K562 (cell line): ENCODE measurements at regions not wholly inside any gene's neighbourhood (a gene's known extent, or its start where the extent isn't known, plus 50 kb on each side); places are given as distances from the start of the nearest gene placed in this dataset.

ENCODE experiments used
- ATAC-seq: fragments of 200-7000 bp; cut with Tn5 transposase; 3 replicates; pipeline ENCODE4 v1.9.1; 2020; ENCODE audit warnings: moderate library complexity
- BruUV-seq: library from RNA; stranded (reverse); fragments of 400-500 nt; replicated peaks from 2 replicates; lab custom pipeline; 2021; lab: Mats Ljungman, UMichigan
- CTCF ChIA-PET: fragments of 300-600 bp; formaldehyde crosslinking; extraction: SDS; loops from one replicate; lab custom pipeline; 2021; ENCODE audit warnings: low intra/inter-chr PET ratio; lab: Yijun Ruan, JAX
- POLR2A ChIA-PET: fragments of 300-600, 350-650 bp; sonication (Branson Sonifier 250); formaldehyde crosslinking; extraction: SDS; loops from one replicate; lab custom pipeline; 2021; ENCODE audit warnings: antibody characterized with exemption, inconsistent platforms; lab: Yijun Ruan, JAX
- DNase-seq, 4 experiments: peaks; one replicate each; pipeline versions ENCODE4 v3.0.0 to v3.0.0-alpha.2; 2011 to 2018; ENCODE audit warnings: low spot score in 3 of 4, mixed read lengths in 3 of 4; ENCODE audit errors: extremely low read depth in 1 of 4
- FAIRE-seq: peaks from 2 replicates; lab custom pipeline; 2011; peaks lifted over from hg19 to GRCh38; lab: Jason Lieb, UNC
- H2AFZ ChIP-seq: 2 replicates; pipeline ENCODE4 v1.6.0; 2011; ENCODE audit warnings: low read depth, low read length, control low read depth, inconsistent platforms
- H3K27ac ChIP-seq: fragments of 200-600 bp; 3 replicates; pipeline ENCODE4 v1.8.0; 2011; ENCODE audit warnings: low read depth, mild to moderate bottlenecking, control low read depth, inconsistent platforms, low read length, moderate library complexity, mixed read lengths; ENCODE audit errors: extremely low read depth
- H3K27me3 ChIP-seq, 2 experiments: fragments of 300-600 bp in 1 of 2; 2 replicates in 1 of 2; 3 replicates in 1 of 2; pipeline versions ENCODE4 v1.6.0 to v1.8.0; 2011; ENCODE audit warnings: inconsistent platforms in 2 of 2, low read length in 2 of 2, mild to moderate bottlenecking in 1 of 2, mixed read lengths in 1 of 2, moderate library complexity in 1 of 2; ENCODE audit not compliant: control insufficient read depth in 2 of 2, insufficient read depth in 2 of 2
- H3K36me3 ChIP-seq: fragments of 300-600 bp; 3 replicates; pipeline ENCODE4 v1.8.0; 2011; ENCODE audit warnings: mild to moderate bottlenecking, low read length, inconsistent platforms; ENCODE audit not compliant: control insufficient read depth, insufficient read depth
- H3K4me1 ChIP-seq, 2 experiments: fragments of 200-600 bp in 1 of 2; replicated peaks in 1 of 2; 2 replicates in 1 of 2; 3 replicates in 1 of 2; pipeline versions ENCODE4 v1.5.1 to v1.8.0; 2011; ENCODE audit warnings: inconsistent platforms in 2 of 2, low read length in 2 of 2, mild to moderate bottlenecking in 1 of 2, mixed read lengths in 1 of 2, moderate library complexity in 1 of 2; ENCODE audit not compliant: control insufficient read depth in 2 of 2, insufficient read depth in 2 of 2
- H3K4me2 ChIP-seq: 2 replicates; pipeline ENCODE4 v1.6.1; 2011; ENCODE audit warnings: low read length, control low read depth, inconsistent platforms, mixed read lengths; ENCODE audit not compliant: insufficient read depth
- H3K4me3 ChIP-seq: fragments of 200-600 bp; sonication (generic), shearing (Covaris generic); 2 replicates; pipeline ENCODE4 v1.5.1; 2016; ENCODE audit warnings: control low read depth, inconsistent platforms
- H3K79me2 ChIP-seq: fragments of 200-600 bp; 3 replicates; pipeline ENCODE4 v1.8.0; 2011; ENCODE audit warnings: low read length, inconsistent platforms; ENCODE audit not compliant: control insufficient read depth, insufficient read depth
- H3K9ac ChIP-seq, 2 experiments: 2 replicates each; pipeline versions ENCODE4 v1.6.0 to v1.6.1; 2011; ENCODE audit warnings: low read depth in 2 of 2, low read length in 2 of 2, control low read depth in 1 of 2, inconsistent platforms in 1 of 2, mild to moderate bottlenecking in 1 of 2, mixed read lengths in 1 of 2; ENCODE audit not compliant: insufficient read depth in 1 of 2
- H3K9me1 ChIP-seq: one replicate; pipeline ENCODE4 v1.6.0; 2011; ENCODE audit warnings: inconsistent platforms, mild to moderate bottlenecking, low read length, moderate library complexity; ENCODE audit not compliant: control insufficient read depth, insufficient read depth
- H3K9me3 ChIP-seq: replicated peaks from 2 replicates; pipeline ENCODE4 v1.5.1; 2011; ENCODE audit warnings: low read depth, low read length, inconsistent platforms; ENCODE audit not compliant: control insufficient read depth, insufficient read depth
- H4K20me1 ChIP-seq: replicated peaks from 2 replicates; pipeline ENCODE4 v1.6.1; 2011; ENCODE audit warnings: low read length, inconsistent platforms, mixed read lengths; ENCODE audit not compliant: control insufficient read depth, insufficient read depth
- BRF1 ChIP-seq: IDR thresholded peaks from 3 replicates; pipeline ENCODE4 v1.6.1; 2011; ENCODE audit warnings: borderline replicate concordance, mild to moderate bottlenecking; ENCODE audit not compliant: insufficient read length; ENCODE audit errors: extremely low read depth
- DACH1 ChIP-seq: fragments of 450-650 bp; IDR thresholded peaks from 2 replicates; pipeline ENCODE4 v1.6.1; 2018; ENCODE audit not compliant: partially characterized antibody
- DNMT1 ChIP-seq: fragments of 450-650 bp; IDR thresholded peaks from 2 replicates; pipeline ENCODE4 v1.6.1; 2016; ENCODE audit warnings: antibody characterized with exemption, mild to moderate bottlenecking
- ELF4 ChIP-seq: fragments of 450-650 bp; formaldehyde crosslinking; IDR thresholded peaks from 2 replicates; pipeline ENCODE4 v1.4.0; 2022; ENCODE audit warnings: missing genetic modification characterization
- FOS ChIP-seq: IDR thresholded peaks from 3 replicates; pipeline ENCODE4 v1.6.1; 2011; ENCODE audit not compliant: insufficient read length; ENCODE audit errors: extremely low read depth
- L3MBTL2 ChIP-seq: fragments of 450-650 bp; IDR thresholded peaks from 2 replicates; pipeline ENCODE4 v1.6.1; 2016; ENCODE audit warnings: mild to moderate bottlenecking, moderate library complexity
- NR2C1 ChIP-seq, 2 experiments: fragments of 450-650 bp; IDR thresholded peaks; 2 replicates each; pipeline ENCODE4 v1.6.1; 2017; ENCODE audit warnings: mild to moderate bottlenecking in 2 of 2, antibody characterized with exemption in 1 of 2, inconsistent platforms in 1 of 2, missing compliant biosample characterization in 1 of 2, missing genetic modification characterization in 1 of 2
- PURB ChIP-seq: sonication (generic); formaldehyde crosslinking; IDR thresholded peaks from 2 replicates; pipeline ENCODE4 v1.9.0; 2021; ENCODE audit warnings: low read depth, mild to moderate bottlenecking, missing genetic modification reagents
- SRSF7 ChIP-seq: fragments of 200-400 bp; formaldehyde crosslinking; optimal IDR thresholded peaks from 2 replicates; pipeline ENCODE3; 2017; ENCODE audit warnings: mild to moderate bottlenecking, low read depth, low read length
- SUPT5H ChIP-seq: fragments of 450-650 bp; IDR thresholded peaks from 2 replicates; pipeline ENCODE4 v1.6.1; 2016
- ZNF785 ChIP-seq: fragments of 250-450 bp; sonication (Bioruptor Pico); IDR thresholded peaks from 2 replicates; pipeline ENCODE4 v1.4.0; 2020; ENCODE audit warnings: mild to moderate bottlenecking
- WGBS: fragments of 100-300 bp; shearing (Covaris generic); methylation state at CpG from one replicate; pipeline ENCODE4 v1.1.6; 2016; ENCODE audit warnings: low coverage, mixed read lengths; ENCODE audit not compliant: insufficient coverage; ENCODE audit errors: missing lambda C conversion rate; 5-methylcytosine and 5-hydroxymethylcytosine counted together
- in situ Hi-C: fragments of 300-500 bp; cut with MboI; formaldehyde crosslinking; loops from 4 replicates; pipeline ENCODE4 v1.15.0; 2018; ENCODE audit warnings: inconsistent platforms, mixed read lengths
- intact Hi-C: fragments of 100-400 bp; cut with micrococcal nuclease; formaldehyde crosslinking; loops from 2 replicates; pipeline ENCODE4 v1.14.2; 2022
- TF ChIP-seq, protein P1 (sequence below): fragments of 450-650 bp; IDR thresholded peaks from 2 replicates; pipeline ENCODE4 v1.6.1; 2017; ENCODE audit warnings: antibody characterized with exemption
- TF ChIP-seq, protein P2 (sequence below): IDR thresholded peaks from 2 replicates; pipeline ENCODE4 v1.6.1; 2014; ENCODE audit warnings: antibody characterized with exemption

DNA sequence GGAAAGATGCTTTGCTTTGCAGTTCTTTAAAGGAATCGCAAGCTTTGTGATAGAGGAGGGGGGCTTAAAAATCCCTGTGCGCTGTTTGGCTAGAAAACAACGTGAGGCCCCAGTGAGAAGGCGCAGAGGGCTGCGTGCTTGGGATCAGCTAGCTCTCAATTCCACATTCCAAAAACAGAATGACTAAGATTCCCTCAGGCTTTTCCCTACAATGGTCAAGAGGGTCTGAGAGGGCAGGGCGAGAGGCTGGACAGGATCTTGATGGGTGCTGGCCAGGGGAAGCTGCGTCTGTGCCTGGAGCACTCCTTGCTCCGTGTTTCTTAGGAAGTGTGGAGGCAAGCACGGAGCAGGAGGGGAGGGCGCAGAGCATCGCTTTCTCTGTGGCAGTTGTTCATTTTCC lies 72.1 kb upstream of the INHBA start:
- 0% methylated on average over 11 of the region's 11 CpGs for WGBS
- no peak for FAIRE-seq
- BruUV-seq: no TSS peak

DNA sequence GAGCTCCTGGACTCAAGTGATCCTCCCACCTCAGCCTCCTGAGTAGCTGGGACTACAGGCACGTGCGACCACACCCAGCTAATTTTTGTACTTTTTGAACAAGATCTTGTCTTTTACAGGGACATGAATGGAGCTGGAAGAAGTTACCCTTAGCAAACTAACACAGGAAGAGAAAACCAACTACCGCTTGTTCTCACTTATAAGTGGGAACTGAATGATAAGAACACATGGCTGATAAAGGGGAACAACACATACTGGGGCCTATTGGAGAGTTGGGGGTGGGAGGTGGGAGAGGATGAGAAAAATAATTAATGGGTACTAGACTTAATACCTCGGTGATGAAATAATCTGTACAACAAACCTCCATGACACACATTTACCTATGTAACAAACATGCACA lies 70.9 kb upstream of the INHBA start:
- no peak overlapping the region for H3K4me3 ChIP-seq
- H3K9me1 ChIP-seq: no peaks in the 10 kb centered on the region
- ATAC-seq (no peak), FAIRE-seq (no peak), DNase-seq (no peak)
- H2AFZ ChIP-seq: no peak overlapping the region
- no peak overlapping the region for H3K9ac ChIP-seq
- intact Hi-C loops: no loop called here
- H3K79me2 ChIP-seq: no peaks in the 10 kb centered on the region
- BruUV-seq: no TSS peak
- H3K27me3 ChIP-seq: no peaks in the 10 kb centered on the region
- H3K4me2 ChIP-seq: no peak overlapping the region
- no peaks in the 10 kb centered on the region for H3K4me1 ChIP-seq
- no peaks in the 10 kb centered on the region for H3K9me3 ChIP-seq
- no peaks in the 10 kb centered on the region for H3K36me3 ChIP-seq
- POLR2A ChIA-PET: no interaction called here
- in situ Hi-C loops: no loop called here
- CTCF ChIA-PET: no interaction called here
- 5% methylated on average over 4 of the region's 4 CpGs for WGBS
- no peaks in the 10 kb centered on the region for H4K20me1 ChIP-seq
- H3K27ac ChIP-seq: no peak overlapping the region
- no peak for TF ChIP-seq ELF4
- no peak for TF ChIP-seq FOS
- TF ChIP-seq, protein P1, sequence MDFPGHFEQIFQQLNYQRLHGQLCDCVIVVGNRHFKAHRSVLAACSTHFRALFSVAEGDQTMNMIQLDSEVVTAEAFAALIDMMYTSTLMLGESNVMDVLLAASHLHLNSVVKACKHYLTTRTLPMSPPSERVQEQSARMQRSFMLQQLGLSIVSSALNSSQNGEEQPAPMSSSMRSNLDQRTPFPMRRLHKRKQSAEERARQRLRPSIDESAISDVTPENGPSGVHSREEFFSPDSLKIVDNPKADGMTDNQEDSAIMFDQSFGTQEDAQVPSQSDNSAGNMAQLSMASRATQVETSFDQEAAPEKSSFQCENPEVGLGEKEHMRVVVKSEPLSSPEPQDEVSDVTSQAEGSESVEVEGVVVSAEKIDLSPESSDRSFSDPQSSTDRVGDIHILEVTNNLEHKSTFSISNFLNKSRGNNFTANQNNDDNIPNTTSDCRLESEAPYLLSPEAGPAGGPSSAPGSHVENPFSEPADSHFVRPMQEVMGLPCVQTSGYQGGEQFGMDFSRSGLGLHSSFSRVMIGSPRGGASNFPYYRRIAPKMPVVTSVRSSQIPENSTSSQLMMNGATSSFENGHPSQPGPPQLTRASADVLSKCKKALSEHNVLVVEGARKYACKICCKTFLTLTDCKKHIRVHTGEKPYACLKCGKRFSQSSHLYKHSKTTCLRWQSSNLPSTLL: no peak
- no peak for TF ChIP-seq DNMT1
- no peak for TF ChIP-seq NR2C1 (IDR thresholded peaks at IDR 0.05)
- TF ChIP-seq NR2C1 (tag; IDR thresholded peaks at IDR 0.05): no peak
- no peak for TF ChIP-seq SRSF7
- TF ChIP-seq L3MBTL2: no peak
- TF ChIP-seq, all 486 proteins: peak for 0

More for the DNA sequence above, 72.1 kb upstream of the INHBA start:
- no peak overlapping the region for H3K4me3 ChIP-seq
- H3K9ac ChIP-seq: no peak overlapping the region
- H3K9me3 ChIP-seq: no peaks in the 10 kb centered on the region
- H2AFZ ChIP-seq: no peak overlapping the region
- H3K36me3 ChIP-seq: no peaks in the 10 kb centered on the region
- DNase-seq (no peak), ATAC-seq (no peak)
- H3K4me2 ChIP-seq: no peak overlapping the region
- H3K9me1 ChIP-seq: no peaks in the 10 kb centered on the region
- CTCF ChIA-PET: no interaction called here
- H3K27ac ChIP-seq: no peak overlapping the region
- no peak for TF ChIP-seq ZNF785 (CRISPR knock-in tag)
- TF ChIP-seq BRF1: no peak
- TF ChIP-seq SUPT5H: no peak
- no peak for TF ChIP-seq PURB
- TF ChIP-seq DACH1: no peak
- TF ChIP-seq, protein P2, sequence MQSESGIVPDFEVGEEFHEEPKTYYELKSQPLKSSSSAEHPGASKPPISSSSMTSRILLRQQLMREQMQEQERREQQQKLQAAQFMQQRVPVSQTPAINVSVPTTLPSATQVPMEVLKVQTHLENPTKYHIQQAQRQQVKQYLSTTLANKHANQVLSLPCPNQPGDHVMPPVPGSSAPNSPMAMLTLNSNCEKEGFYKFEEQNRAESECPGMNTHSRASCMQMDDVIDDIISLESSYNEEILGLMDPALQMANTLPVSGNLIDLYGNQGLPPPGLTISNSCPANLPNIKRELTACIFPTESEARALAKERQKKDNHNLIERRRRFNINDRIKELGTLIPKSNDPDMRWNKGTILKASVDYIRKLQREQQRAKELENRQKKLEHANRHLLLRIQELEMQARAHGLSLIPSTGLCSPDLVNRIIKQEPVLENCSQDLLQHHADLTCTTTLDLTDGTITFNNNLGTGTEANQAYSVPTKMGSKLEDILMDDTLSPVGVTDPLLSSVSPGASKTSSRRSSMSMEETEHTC: no peak
- TF ChIP-seq, all 486 proteins: peak for 0
- H3K4me1 ChIP-seq: no peaks in the 10 kb centered on the region
- H4K20me1 ChIP-seq: no peaks in the 10 kb centered on the region
- no peaks in the 10 kb centered on the region for H3K79me2 ChIP-seq
- in situ Hi-C loops: no loop called here
- POLR2A ChIA-PET: no interaction called here
- no peaks in the 10 kb centered on the region for H3K27me3 ChIP-seq
- intact Hi-C loops: no loop called here
